ENCODE measurements at regions not wholly inside any gene's neighbourhood (a gene's known extent, or its start where the extent isn't known, plus 50 kb on each side); places are given as distances from the start of the nearest gene placed in this dataset.
A peak's percentile ranks its signal among the peaks of the same experiment; 100 is the strongest.

- DNase-seq = no peak
Measured at GRCh38 chr10:107733328-107734130, 569.0 kb upstream of the SORCS1 start.

- DNase-seq = no peak
Measured at GRCh38 chr10:107732045-107732444, 567.5 kb upstream of the SORCS1 start.

DNA sequence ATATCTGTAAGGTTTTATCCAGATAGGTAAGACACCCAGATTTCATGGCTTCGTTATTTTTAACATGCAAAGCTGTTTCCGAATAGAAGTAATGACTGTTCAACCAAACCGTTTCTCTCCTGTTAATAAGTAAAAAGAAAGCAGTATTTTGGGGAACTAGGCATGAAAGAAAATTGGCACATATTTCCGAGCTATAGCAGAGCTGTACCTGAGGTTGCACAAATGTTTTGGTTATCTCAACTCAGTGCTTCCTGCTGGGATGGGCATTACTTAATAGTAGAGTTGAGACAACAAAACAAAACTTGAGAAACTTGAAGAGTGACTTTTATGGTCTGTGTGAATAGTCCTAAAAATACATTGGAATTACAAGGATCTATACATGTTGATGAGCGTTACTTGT is 564.3 kb upstream of the SORCS1 start:
- no peak for DNase-seq

- DNase-seq = no peak
Measured at GRCh38 chr10:107727767-107728317, 563.3 kb upstream of the SORCS1 start.

DNA sequence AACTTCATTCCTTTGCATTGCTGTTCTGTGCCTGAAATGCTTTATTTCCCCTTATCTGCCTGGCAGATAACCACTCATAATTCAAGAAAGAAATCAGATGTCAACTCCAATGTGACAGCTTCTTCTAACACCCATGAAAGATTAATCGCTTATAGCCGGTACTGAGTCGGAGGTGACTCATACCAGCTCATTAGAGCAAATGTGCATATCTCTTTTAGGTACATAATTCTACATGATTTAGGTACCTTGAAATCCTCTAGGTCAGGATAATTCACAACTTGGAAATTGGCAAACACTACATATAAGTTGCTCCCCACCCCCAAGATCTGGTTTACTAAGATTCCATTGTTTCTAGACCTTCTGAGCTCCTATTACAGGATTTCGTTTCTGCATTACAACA is 554.4 kb upstream of the SORCS1 start:
- no peak for DNase-seq

DNA sequence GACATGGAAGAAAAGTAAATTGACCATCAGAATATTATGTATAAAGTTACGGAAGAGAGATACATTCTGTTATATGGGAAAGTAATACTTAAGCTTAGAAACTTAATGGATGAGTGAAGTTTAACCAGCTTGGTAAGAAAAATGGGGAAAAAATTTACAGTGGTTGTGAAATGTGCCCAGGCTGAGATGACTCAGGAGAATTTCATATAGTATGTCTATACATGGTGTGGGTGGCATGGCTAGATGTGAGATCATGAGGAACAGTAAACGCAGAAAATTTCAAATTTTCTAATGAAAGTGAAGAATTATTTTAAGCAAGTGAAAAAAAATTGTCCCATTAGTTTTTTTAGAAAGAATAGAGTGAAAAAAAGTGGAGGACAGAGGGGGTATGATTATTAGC is 552.5 kb upstream of the SORCS1 start:
- DNase-seq = no peak

DNA sequence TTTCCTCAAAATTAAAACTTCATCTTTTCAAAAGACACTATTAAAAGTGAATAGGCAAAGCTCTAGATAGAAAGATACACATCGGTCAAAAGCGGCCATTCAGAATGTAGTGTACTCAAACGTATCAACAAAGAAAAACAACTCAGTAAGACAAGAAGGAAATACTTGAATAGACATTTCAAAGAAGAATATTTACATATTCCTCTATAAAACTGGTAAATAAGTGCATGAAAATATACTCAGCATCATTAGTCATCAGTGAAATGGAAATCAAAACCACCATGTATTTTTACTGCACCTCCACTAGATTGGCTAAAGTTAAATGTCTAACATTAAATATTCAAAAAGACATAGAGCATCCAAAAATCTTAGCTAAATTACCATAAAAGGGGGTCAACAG is 551.1 kb upstream of the SORCS1 start:
- no peak for DNase-seq

GRCh38 chr10:107708981-107709380 is 544.5 kb upstream of the SORCS1 start:
- no peak for DNase-seq

DNA sequence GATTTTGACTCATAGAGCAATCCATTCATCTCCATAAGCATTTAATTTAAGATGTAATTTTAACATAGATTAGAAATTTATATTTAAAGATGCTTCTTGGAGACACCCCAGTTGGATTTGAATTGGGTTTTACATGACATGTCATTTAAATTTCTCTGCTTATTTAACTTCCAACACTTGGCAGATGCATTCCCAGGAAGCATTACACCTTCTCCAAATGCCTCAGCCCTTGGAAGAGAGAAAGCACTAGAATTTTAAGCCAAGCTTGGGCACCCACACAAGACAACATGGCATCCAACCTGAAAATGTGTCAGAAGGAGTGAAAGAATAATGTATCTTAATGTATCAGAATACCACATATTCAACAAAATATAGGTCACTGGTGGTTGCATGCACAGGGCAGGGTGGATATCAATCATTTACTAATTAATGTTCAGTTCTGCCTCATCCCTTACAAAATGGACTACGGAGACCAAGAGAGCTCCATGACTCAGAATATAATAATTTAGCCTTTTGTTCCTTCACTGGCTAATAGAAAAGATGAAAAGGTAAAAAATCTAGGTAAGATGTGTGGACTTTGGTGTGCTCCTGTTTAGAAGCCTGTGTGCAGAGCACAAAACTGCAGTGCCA is 541.7 kb upstream of the SORCS1 start:
- DNase-seq = no peak

DNA sequence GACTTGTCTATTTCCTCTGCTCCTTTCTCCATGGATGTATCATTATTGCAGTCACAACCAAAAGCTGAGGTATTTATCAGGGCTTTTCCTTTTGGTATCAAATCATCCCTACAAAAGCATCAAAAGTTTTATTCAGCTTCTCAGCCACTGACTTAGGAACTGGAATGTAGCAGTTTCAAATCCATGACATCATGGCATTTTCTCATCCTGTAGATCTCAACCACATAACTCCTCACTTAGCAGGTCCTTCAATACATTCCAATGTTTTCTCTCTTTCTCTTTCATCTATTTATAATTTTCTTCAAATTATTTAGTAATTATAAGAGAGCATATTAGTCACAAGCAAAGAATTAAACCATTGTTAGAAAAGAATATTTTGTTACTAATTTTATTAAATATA is 537.4 kb upstream of the SORCS1 start:
- no peak for DNase-seq

GRCh38 chr10:107692072-107692471 is 527.6 kb upstream of the SORCS1 start:
- no peak for DNase-seq

GRCh38 chr10:107689323-107689722 is 524.8 kb upstream of the SORCS1 start:
- DNase-seq = no peak

GRCh38 chr10:107687701-107688100 is 523.2 kb upstream of the SORCS1 start:
- no peak for DNase-seq

DNA sequence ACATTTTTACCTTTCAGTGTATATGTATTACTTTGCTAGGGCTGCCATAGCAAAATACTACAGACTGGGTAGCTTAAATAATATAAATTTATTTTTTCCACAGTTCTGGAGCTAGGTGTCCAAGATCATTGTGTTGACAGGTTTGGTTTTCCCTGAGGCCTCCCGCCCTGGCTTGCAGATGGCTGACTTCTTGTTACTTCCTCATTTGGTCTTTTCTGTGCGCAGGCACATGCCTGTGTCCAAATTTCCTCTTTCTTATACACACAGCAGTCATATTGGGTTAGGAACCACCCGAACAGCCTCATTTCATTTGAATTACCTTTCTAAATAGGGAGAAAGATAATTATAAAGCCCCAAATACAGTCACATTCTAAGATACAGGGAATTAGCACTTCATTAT is 521.6 kb upstream of the SORCS1 start:
- DNase-seq = peak; percentile 5

DNA sequence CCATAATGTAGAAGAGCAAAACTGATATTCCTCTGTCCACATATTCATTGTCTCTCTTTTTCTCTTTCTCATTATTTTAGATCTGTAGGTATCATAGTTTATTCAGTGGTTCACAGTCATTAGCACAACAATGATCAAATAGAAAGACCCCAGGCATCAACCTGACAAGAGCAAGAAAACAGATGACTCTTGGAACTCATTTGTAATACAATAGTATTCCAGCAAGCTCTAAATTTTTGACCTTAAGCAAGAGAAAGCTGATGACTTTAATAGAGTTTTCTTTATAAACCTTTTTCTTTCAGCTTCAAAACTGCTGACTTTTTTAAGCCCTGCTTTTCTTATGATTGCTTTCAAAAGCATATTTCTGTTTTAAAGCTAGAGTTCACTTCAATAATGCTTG is 507.5 kb upstream of the SORCS1 start:
- DNase-seq = no peak

DNA sequence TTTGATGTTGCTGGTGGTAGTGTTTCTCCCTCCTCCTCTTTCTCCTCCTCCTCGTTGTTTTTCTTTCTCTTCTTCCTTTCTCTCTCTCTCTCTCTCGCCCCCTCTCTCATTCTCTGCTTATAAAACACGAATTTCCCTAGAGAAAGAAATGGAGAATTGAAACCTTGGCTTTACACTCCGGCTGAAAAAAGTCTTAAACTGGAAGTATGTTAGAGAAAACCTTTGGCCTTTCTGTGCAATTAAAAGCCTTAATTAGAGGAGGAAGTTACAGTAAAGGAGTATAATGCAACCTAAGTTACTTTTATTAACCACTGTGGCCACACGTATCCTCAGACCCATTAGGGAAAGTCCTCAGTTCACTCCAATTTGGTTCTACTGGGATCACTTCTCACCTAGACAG is 501.7 kb upstream of the SORCS1 start:
- DNase-seq = no peak

- no peak for DNase-seq
Measured at GRCh38 chr10:107665459-107665858, 501.0 kb upstream of the SORCS1 start.

DNA sequence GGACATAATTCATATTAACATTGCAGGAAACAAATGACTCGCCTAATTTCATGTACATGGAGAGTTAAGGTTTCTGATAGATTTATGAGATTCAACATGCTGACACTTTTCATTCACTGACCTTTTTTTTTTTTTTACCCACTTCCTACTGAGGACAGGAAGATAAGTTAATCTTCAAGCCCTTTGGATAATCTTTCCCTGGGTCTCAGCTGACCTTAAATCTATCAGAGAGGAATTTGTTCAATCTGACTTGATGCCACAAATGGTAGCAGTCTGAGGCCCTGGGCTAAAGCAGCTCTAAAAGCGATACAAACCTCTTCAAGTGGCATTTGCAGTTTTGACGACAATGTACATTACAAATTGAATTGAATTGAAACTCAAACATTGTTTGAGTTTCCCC is 493.3 kb upstream of the SORCS1 start:
- DNase-seq = no peak

- DNase-seq = no peak
Measured at GRCh38 chr10:107656932-107657331, 492.4 kb upstream of the SORCS1 start.

- DNase-seq = no peak
Measured at GRCh38 chr10:107653832-107654287, 489.4 kb upstream of the SORCS1 start.

DNA sequence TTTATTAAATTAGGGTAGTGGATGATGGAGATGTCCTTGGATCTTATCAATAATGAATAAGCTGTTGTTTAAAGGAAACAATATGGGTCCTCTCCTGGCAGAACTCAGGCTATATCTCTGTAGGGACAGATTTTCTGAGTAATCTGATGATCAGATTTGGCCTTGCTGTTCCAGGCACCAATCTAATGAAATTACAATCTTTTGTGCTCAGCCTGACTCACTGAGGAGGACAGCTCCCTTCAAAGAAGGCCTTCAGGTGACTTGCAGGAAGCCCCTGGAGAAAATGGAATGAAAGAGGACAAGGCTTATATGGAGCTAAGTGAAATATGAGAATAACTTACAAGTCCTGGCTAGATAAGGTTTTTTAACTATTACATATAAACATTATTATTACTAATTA is 486.4 kb upstream of the SORCS1 start:
- DNase-seq = no peak

DNA sequence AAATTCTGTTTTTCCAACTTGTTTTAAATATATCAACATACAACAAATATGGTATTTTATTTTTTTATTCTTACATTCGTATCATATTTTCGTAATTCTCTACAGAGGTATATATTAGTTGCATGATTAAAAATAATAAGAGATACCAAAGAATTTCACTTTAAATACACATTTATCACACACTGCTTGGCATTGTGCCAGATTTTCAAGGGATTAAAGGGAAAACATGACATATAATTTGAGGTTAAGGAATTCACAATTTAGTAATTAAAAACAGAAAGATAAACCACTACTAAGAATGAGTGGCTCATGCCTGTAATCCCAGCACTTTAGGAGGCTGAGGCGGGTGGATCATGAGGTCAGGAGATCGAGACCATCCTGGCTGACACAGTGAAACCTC is 484.7 kb upstream of the SORCS1 start:
- no peak for DNase-seq

GRCh38 chr10:107647462-107647861 is 483.0 kb upstream of the SORCS1 start:
- DNase-seq = no peak

- no peak for DNase-seq
Measured at GRCh38 chr10:107631876-107632275, 467.4 kb upstream of the SORCS1 start.
